Right ventricle myocardium inferior (tissue), 1 donor: ENCODE measurements at regions not wholly inside any gene's neighbourhood (a gene's known extent, or its start where the extent isn't known, plus 50 kb on each side); places are given as distances from the start of the nearest gene placed in this dataset.
"Not testable (repeated sequence)": the region's sequence is repeated elsewhere in the genome, so short reads cannot be mapped to it uniquely, and the experiment has no call there.

ENCODE experiments used
- ATAC-seq: fragments of 200-7000 bp; cut with Tn5 transposase; one replicate; pipeline ENCODE4 v1.9.1; 2020; ENCODE audit warnings: mild to moderate bottlenecking, moderate library complexity
- DNase-seq: peaks from one replicate; pipeline ENCODE4 v3.0.0; 2021; ENCODE audit errors: missing footprints
- intact Hi-C: fragments of 100-400 bp; cut with DNase I; formaldehyde crosslinking; loops from one replicate; pipeline ENCODE4 v1.11.0; 2022
- donor health status: DM: no; HTN: yes; CAD: no; lungs with severe emphysema.

- ATAC-seq (no peak), DNase-seq (no peak)
- intact Hi-C loops = loop anchor here (5.0 kb wide), 1 partner anchor 52 kb away; no protein-coding TSS in a partner anchor
These were observed 65.6 kb downstream of the OPTC start for GRCh38 chr1:203559523-203559922.

- intact Hi-C loops, DNase-seq, ATAC-seq: not testable (repeated sequence)
These were observed 64.9 kb upstream of the ATP2B4 start for GRCh38 chr1:203561761-203562160.

- DNase-seq = no peak
- no peak for ATAC-seq
- intact Hi-C loops = no loop called here
These were observed 63.3 kb upstream of the ATP2B4 start for GRCh38 chr1:203563291-203563690.

GRCh38 chr1:203564024-203564423 is 62.6 kb upstream of the ATP2B4 start:
- ATAC-seq (no peak), DNase-seq (no peak)
- intact Hi-C loops = no loop called here

GRCh38 chr1:203565049-203565448 is 61.6 kb upstream of the ATP2B4 start:
- no peak for ATAC-seq
- intact Hi-C loops = no loop called here
- no peak for DNase-seq

- DNase-seq (no peak), ATAC-seq (no peak)
- intact Hi-C loops = no loop called here
These were observed 60.7 kb upstream of the ATP2B4 start for GRCh38 chr1:203565981-203566380.

- intact Hi-C loops, ATAC-seq, DNase-seq: not testable (repeated sequence)
These were observed 59.7 kb upstream of the ATP2B4 start for GRCh38 chr1:203566966-203567365.

GRCh38 chr1:203567596-203567995 is 59.0 kb upstream of the ATP2B4 start:
- DNase-seq (no peak), ATAC-seq (no peak)
- intact Hi-C loops = no loop called here

GRCh38 chr1:203569490-203570318 is 56.9 kb upstream of the ATP2B4 start:
- ATAC-seq = no peak
- DNase-seq = no peak
- intact Hi-C loops = loop anchor here (10.0 kb wide), 1 partner anchor 505 kb away; no protein-coding TSS in a partner anchor

- intact Hi-C loops = loop anchor here (10.0 kb wide), 1 partner anchor 506 kb away; no protein-coding TSS in a partner anchor
- DNase-seq = no peak
- no peak for ATAC-seq
These were observed 55.8 kb upstream of the ATP2B4 start for GRCh38 chr1:203570805-203571204.

- no peak for DNase-seq
- ATAC-seq = no peak
- intact Hi-C loops = loop anchor here (10.0 kb wide), 1 partner anchor 507 kb away; no protein-coding TSS in a partner anchor
These were observed 55.0 kb upstream of the ATP2B4 start for GRCh38 chr1:203571661-203572060.

- intact Hi-C loops = loop anchor here (10.0 kb wide), 1 partner anchor 507 kb away; no protein-coding TSS in a partner anchor
- ATAC-seq = no peak
- no peak for DNase-seq
These were observed 54.5 kb upstream of the ATP2B4 start for GRCh38 chr1:203572134-203572625.

GRCh38 chr1:203573730-203574129 is 52.9 kb upstream of the ATP2B4 start:
- intact Hi-C loops = loop anchor here (10.0 kb wide), 1 partner anchor 509 kb away; no protein-coding TSS in a partner anchor
- DNase-seq = no peak
- ATAC-seq = no peak
